ENCODE measurements at regions not wholly inside any gene's neighbourhood (a gene's known extent, or its start where the extent isn't known, plus 50 kb on each side); places are given as distances from the start of the nearest gene placed in this dataset.

- Histone ChIP-seq H3K4me1 (ENCODE audit: insufficient read depth, low read length) (no peaks in the 10 kb centered on the region), H3K9ac (ENCODE audit: low read length) (no peak overlapping the region), H3K9me3 (ENCODE audit: low read length) (no peaks in the 10 kb centered on the region), H3K4me3 (ENCODE audit: low read depth in 1 of 2, low read length in 2 of 2) (no peak overlapping the region), H3K36me3 (ENCODE audit: insufficient read depth, low read length) (no peaks in the 10 kb centered on the region), H3K27ac (ENCODE audit: low read depth, low read length) (no peak overlapping the region), H3K27me3 (ENCODE audit: control insufficient read depth in 1 of 2, insufficient read depth in 2 of 2, low read length in 2 of 2) (no peaks in the 10 kb centered on the region)
Observed at GRCh38 chr2:126846241-126846640, 52.4 kb upstream of the TEX51 start.
